ENCODE measurements at regions not wholly inside any gene's neighbourhood (a gene's known extent, or its start where the extent isn't known, plus 50 kb on each side); places are given as distances from the start of the nearest gene placed in this dataset.

GRCh38 chr12:4091016-4091743 lies 182.4 kb upstream of the CCND2 start:
- WGBS = 51% methylated on average over 5 of the region's 5 CpGs
- Histone ChIP-seq H3K4me3 (ENCODE audit: low read length) (no peak overlapping the region), H3K4me1 (ENCODE audit: control insufficient read depth, insufficient read depth, low read length) (no peaks in the 10 kb centered on the region), H3K27me3 (ENCODE audit: control insufficient read depth, insufficient read depth) (no peaks in the 10 kb centered on the region), H3K9me3 (ENCODE audit: control insufficient read depth, low read length) (no peaks in the 10 kb centered on the region), H3K27ac (ENCODE audit: low read length) (no peak overlapping the region)
- DNase-seq (no peak), ATAC-seq (no peak)
- intact Hi-C loops (cut with DNase I) = no loop called here

GRCh38 chr12:4089956-4090355 lies 183.6 kb upstream of the CCND2 start:
- no peaks in the 10 kb centered on the region for H3K9me3 ChIP-seq (ENCODE audit: control insufficient read depth, low read length)
- DNase-seq = no peak
- H3K27me3 ChIP-seq (ENCODE audit: control insufficient read depth, insufficient read depth) = no peaks in the 10 kb centered on the region
- H3K4me1 ChIP-seq (ENCODE audit: control insufficient read depth, insufficient read depth, low read length) = no peaks in the 10 kb centered on the region
- H3K4me3 ChIP-seq (ENCODE audit: low read length) = no peak overlapping the region
- ATAC-seq = no peak
- H3K27ac ChIP-seq (ENCODE audit: low read length) = no peak overlapping the region
- intact Hi-C loops (cut with DNase I) = no loop called here
- 87% methylated on average over 3 of the region's 3 CpGs for WGBS

GRCh38 chr12:4089121-4089606 lies 184.4 kb upstream of the CCND2 start:
- Histone ChIP-seq H3K9me3 (ENCODE audit: control insufficient read depth, low read length) (no peaks in the 10 kb centered on the region), H3K27ac (ENCODE audit: low read length) (no peak overlapping the region), H3K27me3 (ENCODE audit: control insufficient read depth, insufficient read depth) (no peaks in the 10 kb centered on the region), H3K4me1 (ENCODE audit: control insufficient read depth, insufficient read depth, low read length) (no peaks in the 10 kb centered on the region), H3K4me3 (ENCODE audit: low read length) (no peak overlapping the region)
- ATAC-seq (no peak), DNase-seq (no peak)
- 54% methylated on average over 5 of the region's 5 CpGs for WGBS
- intact Hi-C loops (cut with DNase I) = no loop called here

GRCh38 chr12:4088451-4088850 lies 185.1 kb upstream of the CCND2 start:
- no peak for DNase-seq
- no peaks in the 10 kb centered on the region for H3K9me3 ChIP-seq (ENCODE audit: control insufficient read depth, low read length)
- H3K4me1 ChIP-seq (ENCODE audit: control insufficient read depth, insufficient read depth, low read length) = no peaks in the 10 kb centered on the region
- H3K27ac ChIP-seq (ENCODE audit: low read length) = no peak overlapping the region
- no peak overlapping the region for H3K4me3 ChIP-seq (ENCODE audit: low read length)
- H3K27me3 ChIP-seq (ENCODE audit: control insufficient read depth, insufficient read depth) = no peaks in the 10 kb centered on the region
- 91% methylated on average over 9 of the region's 9 CpGs for WGBS
- intact Hi-C loops (cut with DNase I) = no loop called here
- ATAC-seq = no peak

- no peak overlapping the region for H3K4me3 ChIP-seq (ENCODE audit: low read length)
- no peak for ATAC-seq
- intact Hi-C loops (cut with DNase I) = no loop called here
- no peaks in the 10 kb centered on the region for H3K9me3 ChIP-seq (ENCODE audit: control insufficient read depth, low read length)
- no peak overlapping the region for H3K27ac ChIP-seq (ENCODE audit: low read length)
- H3K27me3 ChIP-seq (ENCODE audit: control insufficient read depth, insufficient read depth) = no peaks in the 10 kb centered on the region
- no peaks in the 10 kb centered on the region for H3K4me1 ChIP-seq (ENCODE audit: control insufficient read depth, insufficient read depth, low read length)
- 46% methylated on average over 1 of the region's 1 CpG for WGBS
- no peak for DNase-seq
These were observed 187.1 kb upstream of the CCND2 start for GRCh38 chr12:4086481-4086880.

GRCh38 chr12:4084573-4084972 lies 189.0 kb upstream of the CCND2 start:
- Histone ChIP-seq H3K4me3 (ENCODE audit: low read length) (no peak overlapping the region), H3K9me3 (ENCODE audit: control insufficient read depth, low read length) (no peaks in the 10 kb centered on the region), H3K4me1 (ENCODE audit: control insufficient read depth, insufficient read depth, low read length) (no peaks in the 10 kb centered on the region), H3K27me3 (ENCODE audit: control insufficient read depth, insufficient read depth) (no peaks in the 10 kb centered on the region), H3K27ac (ENCODE audit: low read length) (no peak overlapping the region)
- intact Hi-C loops (cut with DNase I) = no loop called here
- DNase-seq (peak; percentile 44 to 69 (median 47)), ATAC-seq (peak; percentile 47 to 65)
- WGBS = 61% methylated on average over 8 of the region's 8 CpGs

GRCh38 chr12:4082809-4083403 lies 190.7 kb upstream of the CCND2 start:
- DNase-seq (no peak), ATAC-seq (no peak)
- Histone ChIP-seq H3K27ac (ENCODE audit: low read length) (no peak overlapping the region), H3K27me3 (ENCODE audit: control insufficient read depth, insufficient read depth) (no peaks in the 10 kb centered on the region), H3K4me3 (ENCODE audit: low read length) (no peak overlapping the region), H3K9me3 (ENCODE audit: control insufficient read depth, low read length) (no peaks in the 10 kb centered on the region), H3K4me1 (ENCODE audit: control insufficient read depth, insufficient read depth, low read length) (no peaks in the 10 kb centered on the region)
- intact Hi-C loops (cut with DNase I) = no loop called here
- WGBS = 56% methylated on average over 13 of the region's 13 CpGs

GRCh38 chr12:4080213-4080612 lies 193.3 kb upstream of the CCND2 start:
- no peaks in the 10 kb centered on the region for H3K9me3 ChIP-seq (ENCODE audit: control insufficient read depth, low read length)
- DNase-seq (no peak), ATAC-seq (no peak)
- 98% methylated on average over 1 of the region's 1 CpG for WGBS
- H3K27ac ChIP-seq (ENCODE audit: low read length) = no peak overlapping the region
- H3K4me1 ChIP-seq (ENCODE audit: control insufficient read depth, insufficient read depth, low read length) = no peaks in the 10 kb centered on the region
- H3K27me3 ChIP-seq (ENCODE audit: control insufficient read depth, insufficient read depth) = no peaks in the 10 kb centered on the region
- no peak overlapping the region for H3K4me3 ChIP-seq (ENCODE audit: low read length)
- intact Hi-C loops (cut with DNase I) = no loop called here

GRCh38 chr12:4074129-4074528 lies 199.4 kb upstream of the CCND2 start:
- Histone ChIP-seq H3K27me3 (ENCODE audit: control insufficient read depth, insufficient read depth) (no peaks in the 10 kb centered on the region), H3K27ac (ENCODE audit: low read length) (no peak overlapping the region), H3K4me1 (ENCODE audit: control insufficient read depth, insufficient read depth, low read length) (no peaks in the 10 kb centered on the region), H3K9me3 (ENCODE audit: control insufficient read depth, low read length) (no peaks in the 10 kb centered on the region), H3K4me3 (ENCODE audit: low read length) (no peak overlapping the region)
- DNase-seq (no peak), ATAC-seq (no peak)
- intact Hi-C loops (cut with DNase I) = no loop called here
- WGBS = 85% methylated on average over 4 of the region's 4 CpGs

- ATAC-seq = no peak
- Histone ChIP-seq H3K9me3 (ENCODE audit: control insufficient read depth, low read length) (no peaks in the 10 kb centered on the region), H3K27ac (ENCODE audit: low read length) (no peak overlapping the region), H3K4me1 (ENCODE audit: control insufficient read depth, insufficient read depth, low read length) (no peaks in the 10 kb centered on the region), H3K27me3 (ENCODE audit: control insufficient read depth, insufficient read depth) (no peaks in the 10 kb centered on the region), H3K4me3 (ENCODE audit: low read length) (no peak overlapping the region)
- no peak for DNase-seq
- WGBS = 92% methylated on average over 3 of the region's 3 CpGs
- intact Hi-C loops (cut with DNase I) = no loop called here
These were observed 196.4 kb upstream of the PARP11 start for GRCh38 chr12:4069670-4070010.

- no peak for ATAC-seq
These were observed 195.9 kb upstream of the PARP11 start for GRCh38 chr12:4068981-4069669.

More at GRCh38 chr12:4068981-4069669, 195.9 kb upstream of the PARP11 start:
- Histone ChIP-seq H3K27me3 (ENCODE audit: control insufficient read depth, insufficient read depth) (no peaks in the 10 kb centered on the region), H3K4me1 (ENCODE audit: control insufficient read depth, insufficient read depth, low read length) (no peaks in the 10 kb centered on the region), H3K9me3 (ENCODE audit: control insufficient read depth, low read length) (no peaks in the 10 kb centered on the region), H3K27ac (ENCODE audit: low read length) (no peak overlapping the region), H3K4me3 (ENCODE audit: low read length) (no peak overlapping the region)
- DNase-seq = no peak
- WGBS = 7% methylated on average over 2 of the region's 2 CpGs
- intact Hi-C loops (cut with DNase I) = no loop called here
